B cell (primary cell): ENCODE measurements at regions not wholly inside any gene's neighbourhood (a gene's known extent, or its start where the extent isn't known, plus 50 kb on each side); places are given as distances from the start of the nearest gene placed in this dataset.

Source experiments
- ATAC-seq: fragments of 200-7000 bp; cut with Tn5 transposase; one replicate; pipeline ENCODE4 v1.10.0; 2021; ENCODE audit warnings: low read depth, mild to moderate bottlenecking, moderate number of reproducible peaks, moderate library complexity
- CTCF ChIA-PET: fragments of 350-600 bp; sonication (Branson Sonifier 250); formaldehyde crosslinking; loops from one replicate; lab custom pipeline; 2021; ENCODE audit warnings: antibody characterized with exemption, inconsistent platforms; lab: Charles Lee
- POLR2A ChIA-PET: fragments of 350-600 bp; sonication (Branson Sonifier 250); formaldehyde crosslinking; loops from one replicate; lab custom pipeline; 2021; ENCODE audit warnings: antibody characterized with exemption; lab: Charles Lee
- DNase-seq: peaks from one replicate; pipeline ENCODE4 v3.0.0; 2013
- H2AFZ ChIP-seq: 2 replicates; pipeline ENCODE4 v1.6.1; 2012; ENCODE audit warnings: mild to moderate bottlenecking, low read depth, low read length; ENCODE audit not compliant: insufficient read depth, poor library complexity, severe bottlenecking
- H3K27ac ChIP-seq, 2 donors: 1 replicate in 1 of 2; 2 replicates in 1 of 2; pipeline ENCODE4 v1.5.1; 2012 to 2013; ENCODE audit warnings: low read length in 2 of 2, mild to moderate bottlenecking in 2 of 2, moderate library complexity in 1 of 2
- H3K27me3 ChIP-seq, 4 experiments: fragments of 200-600 bp in 1 of 4; sonication (generic) in 1 of 4; replicated peaks in 1 of 4; 1 replicate in 2 of 4; 2 replicates in 2 of 4; pipeline versions ENCODE4 v1.6.1 to v1.7.0; 2013 to 2016; ENCODE audit warnings: low read length in 3 of 4, mild to moderate bottlenecking in 2 of 4, mixed read lengths in 1 of 4, moderate library complexity in 1 of 4; ENCODE audit not compliant: insufficient read depth in 4 of 4, control insufficient read depth in 3 of 4; ENCODE audit errors: control extremely low read depth in 1 of 4
- H3K36me3 ChIP-seq, 2 experiments: replicated peaks in 1 of 2; 1 replicate in 1 of 2; 2 replicates in 1 of 2; pipeline versions ENCODE4 v1.6.1 to v1.7.1; 2013; ENCODE audit warnings: low read length in 1 of 2; ENCODE audit not compliant: insufficient read depth in 2 of 2, control insufficient read depth in 1 of 2; ENCODE audit errors: control extremely low read depth in 1 of 2, extremely low read depth in 1 of 2
- H3K4me1 ChIP-seq, 2 donors: fragments of 200-600 bp in 1 of 2; sonication (generic) in 1 of 2; 1 replicate in 1 of 2; 2 replicates in 1 of 2; pipeline versions ENCODE4 v1.5.1 to v1.6.1; 2013 to 2017; ENCODE audit warnings: low read length in 2 of 2; ENCODE audit not compliant: control insufficient read depth in 2 of 2, insufficient read depth in 2 of 2
- H3K4me2 ChIP-seq: replicated peaks from 2 replicates; pipeline ENCODE3; 2012; ENCODE audit warnings: mild to moderate bottlenecking, low read depth, low read length; ENCODE audit not compliant: poor library complexity, severe bottlenecking
- H3K4me3 ChIP-seq, 5 experiments: fragments of 200-600 bp in 1 of 5; sonication (generic) in 1 of 5; 1 replicate in 3 of 5; 2 replicates in 2 of 5; pipeline versions ENCODE4 v1.5.1 to v1.7.0; 2011 to 2016; ENCODE audit warnings: low read length in 4 of 5, mild to moderate bottlenecking in 4 of 5, low read depth in 2 of 5, control low read depth in 1 of 5, moderate library complexity in 1 of 5; ENCODE audit not compliant: insufficient read depth in 1 of 5; ENCODE audit errors: control extremely low read depth in 1 of 5, extremely low read depth in 1 of 5
- H3K79me2 ChIP-seq: fragments of 200-600 bp; sonication (generic); one replicate; pipeline ENCODE4 v1.6.0; 2016; ENCODE audit warnings: low read length; ENCODE audit not compliant: control insufficient read depth, insufficient read depth
- H3K9ac ChIP-seq: fragments of 200-600 bp; sonication (generic); 2 replicates; pipeline ENCODE4 v1.6.1; 2017; ENCODE audit warnings: mild to moderate bottlenecking, low read length, moderate library complexity
- H3K9me3 ChIP-seq, 3 donors: one replicate each; pipeline versions ENCODE4 v1.6.1 to v1.7.1; 2013; ENCODE audit warnings: low read length in 2 of 3; ENCODE audit not compliant: control insufficient read depth in 2 of 3, insufficient read depth in 1 of 3; ENCODE audit errors: control extremely low read depth in 1 of 3
- H4K20me1 ChIP-seq: 2 replicates; pipeline ENCODE4 v1.6.0; 2012; ENCODE audit warnings: mild to moderate bottlenecking, low read length; ENCODE audit not compliant: insufficient read depth, control insufficient read depth, poor library complexity, severe bottlenecking
- H3K27ac Mint-ChIP-seq: one replicate; pipeline ENCODE4 v1.8.0; 2021; ENCODE audit warnings: mixed read lengths
- H3K27me3 Mint-ChIP-seq: one replicate; pipeline ENCODE4 v1.8.0; 2021; ENCODE audit warnings: mixed read lengths
- H3K4me1 Mint-ChIP-seq: one replicate; pipeline ENCODE4 v1.8.0; 2021; ENCODE audit warnings: mixed read lengths
- H3K4me3 Mint-ChIP-seq: one replicate; pipeline ENCODE4 v1.8.0; 2021; ENCODE audit warnings: mixed read lengths
- H3K9me3 Mint-ChIP-seq: one replicate; pipeline ENCODE4 v1.8.0; 2022; ENCODE audit warnings: mixed read lengths; ENCODE audit not compliant: insufficient read depth
- EZH2 ChIP-seq: IDR thresholded peaks from 2 replicates; pipeline ENCODE4 v1.6.1; 2012; ENCODE audit warnings: borderline replicate concordance, low read depth, mild to moderate bottlenecking, moderate library complexity, low read length; ENCODE audit not compliant: insufficient read depth, poor library complexity, severe bottlenecking
- WGBS: methylation state at CpG from one replicate; pipeline ENCODE4 v1.1.5; 2013; ENCODE audit warnings: missing lambda C conversion rate; ENCODE audit not compliant: insufficient coverage; 5-methylcytosine and 5-hydroxymethylcytosine counted together
- intact Hi-C: fragments of 100-400 bp; cut with micrococcal nuclease; formaldehyde crosslinking; loops from one replicate; pipeline ENCODE4 v1.10.0; 2022
- TF ChIP-seq, protein P1 (sequence below): fragments of 200-600 bp; IDR thresholded peaks from one replicate; pipeline ENCODE4 v1.8.0; 2022; ENCODE audit warnings: antibody characterized with exemption, mild to moderate bottlenecking

DNA sequence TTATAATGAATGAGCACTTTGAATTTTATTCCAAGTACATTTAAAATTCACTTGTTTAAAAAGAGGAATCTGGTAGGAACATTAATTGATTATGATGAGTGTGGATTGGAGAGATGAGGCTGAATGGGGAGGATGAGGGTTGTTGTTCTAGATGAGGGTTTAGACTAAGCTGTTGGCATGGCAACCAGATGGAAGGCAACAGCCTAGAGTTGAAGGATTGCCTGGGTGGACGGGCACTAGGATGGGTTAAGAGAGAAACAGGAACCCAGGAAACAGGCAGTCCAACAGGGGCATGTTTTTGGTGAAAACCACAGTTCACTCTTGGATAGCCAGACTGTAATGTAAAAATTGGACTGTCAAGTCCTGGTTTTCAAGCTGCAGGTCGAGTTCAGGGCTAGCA, 125.5 kb downstream of the CHRM3 start:
- Histone ChIP-seq H3K4me1 (no peaks in the 10 kb centered on the region), H3K36me3 (no peaks in the 10 kb centered on the region), H3K4me2 (no peak overlapping the region), H3K9me3 (no peaks in the 10 kb centered on the region), H4K20me1 (no peaks in the 10 kb centered on the region), H3K79me2 (no peaks in the 10 kb centered on the region), H3K27ac (no peak overlapping the region), H3K4me3 (no peak overlapping the region), H3K9ac (no peak overlapping the region), H2AFZ (no peak overlapping the region), H3K27me3 (no peaks in the 10 kb centered on the region)
- H3K4me3 Mint-ChIP-seq, result no peak overlapping the region
- CTCF ChIA-PET, result no interaction called here
- no peaks in the 10 kb centered on the region for H3K4me1 Mint-ChIP-seq
- no peak overlapping the region for H3K27ac Mint-ChIP-seq
- WGBS, result 72% methylated on average over 1 of the region's 2 CpGs
- DNase-seq, result no peak
- H3K9me3 Mint-ChIP-seq, result peaks cover 4% of the 10 kb centered on the region
- no peaks in the 10 kb centered on the region for H3K27me3 Mint-ChIP-seq
- TF ChIP-seq EZH2, result no peak
- TF ChIP-seq, protein P1, sequence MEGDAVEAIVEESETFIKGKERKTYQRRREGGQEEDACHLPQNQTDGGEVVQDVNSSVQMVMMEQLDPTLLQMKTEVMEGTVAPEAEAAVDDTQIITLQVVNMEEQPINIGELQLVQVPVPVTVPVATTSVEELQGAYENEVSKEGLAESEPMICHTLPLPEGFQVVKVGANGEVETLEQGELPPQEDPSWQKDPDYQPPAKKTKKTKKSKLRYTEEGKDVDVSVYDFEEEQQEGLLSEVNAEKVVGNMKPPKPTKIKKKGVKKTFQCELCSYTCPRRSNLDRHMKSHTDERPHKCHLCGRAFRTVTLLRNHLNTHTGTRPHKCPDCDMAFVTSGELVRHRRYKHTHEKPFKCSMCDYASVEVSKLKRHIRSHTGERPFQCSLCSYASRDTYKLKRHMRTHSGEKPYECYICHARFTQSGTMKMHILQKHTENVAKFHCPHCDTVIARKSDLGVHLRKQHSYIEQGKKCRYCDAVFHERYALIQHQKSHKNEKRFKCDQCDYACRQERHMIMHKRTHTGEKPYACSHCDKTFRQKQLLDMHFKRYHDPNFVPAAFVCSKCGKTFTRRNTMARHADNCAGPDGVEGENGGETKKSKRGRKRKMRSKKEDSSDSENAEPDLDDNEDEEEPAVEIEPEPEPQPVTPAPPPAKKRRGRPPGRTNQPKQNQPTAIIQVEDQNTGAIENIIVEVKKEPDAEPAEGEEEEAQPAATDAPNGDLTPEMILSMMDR, result no peak
- POLR2A ChIA-PET, result no interaction called here
- ATAC-seq, result no peak
- intact Hi-C loops, result no loop called here

DNA sequence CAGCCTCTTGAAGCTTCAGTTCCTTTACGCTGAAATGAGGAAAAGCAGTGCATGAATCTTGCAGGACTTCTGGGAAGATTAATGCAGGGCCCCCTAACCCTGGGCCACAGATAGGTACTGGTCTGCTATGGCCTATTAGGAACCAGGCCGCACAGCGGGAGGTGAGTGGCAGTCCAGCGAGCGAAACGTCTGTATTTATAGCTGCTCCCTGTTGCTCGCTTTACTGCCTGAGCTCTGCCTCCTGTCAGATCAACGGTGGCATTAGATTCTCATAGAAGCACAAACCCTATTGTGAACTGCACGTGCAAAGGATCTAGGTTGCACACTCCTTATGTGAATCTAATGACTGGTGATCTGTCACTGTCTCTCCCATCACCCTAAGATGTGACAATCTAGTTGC, 130.2 kb downstream of the CHRM3 start:
- Mint-ChIP-seq H3K4me1 (no peaks in the 10 kb centered on the region), H3K27ac (no peak overlapping the region), H3K9me3 (no peaks in the 10 kb centered on the region), H3K4me3 (no peak overlapping the region), H3K27me3 (no peaks in the 10 kb centered on the region)
- Histone ChIP-seq H3K4me3 (no peak overlapping the region), H3K9me3 (no peaks in the 10 kb centered on the region), H3K36me3 (no peaks in the 10 kb centered on the region), H3K79me2 (no peaks in the 10 kb centered on the region), H4K20me1 (no peaks in the 10 kb centered on the region), H3K4me2 (no peak overlapping the region), H3K27me3 (no peaks in the 10 kb centered on the region), H3K9ac (no peak overlapping the region), H3K4me1 (no peaks in the 10 kb centered on the region), H3K27ac (no peak overlapping the region), H2AFZ (no peak overlapping the region)
- ChIA-PET POLR2A (no interaction called here), CTCF (no interaction called here)
- TF ChIP-seq, protein P1, result no peak
- no peak for TF ChIP-seq EZH2
- ATAC-seq (no peak), DNase-seq (no peak)
- intact Hi-C loops, result no loop called here
- WGBS, result 75% methylated on average over 8 of the region's 9 CpGs
